GM20431 (cell line): ENCODE measurements at regions not wholly inside any gene's neighbourhood (a gene's known extent, or its start where the extent isn't known, plus 50 kb on each side); places are given as distances from the start of the nearest gene placed in this dataset.
"Not testable (repeated sequence)": the region's sequence is repeated elsewhere in the genome, so short reads cannot be mapped to it uniquely, and the experiment has no call there.

Source experiments
- in situ Hi-C: fragments of 300-500 bp; cut with MseI, MboI; formaldehyde crosslinking; loops from one replicate; pipeline ENCODE4 v1.15.0; 2020; ENCODE audit warnings: low sequenced_read_pairs; ENCODE audit not compliant: unreplicated experiment

DNA sequence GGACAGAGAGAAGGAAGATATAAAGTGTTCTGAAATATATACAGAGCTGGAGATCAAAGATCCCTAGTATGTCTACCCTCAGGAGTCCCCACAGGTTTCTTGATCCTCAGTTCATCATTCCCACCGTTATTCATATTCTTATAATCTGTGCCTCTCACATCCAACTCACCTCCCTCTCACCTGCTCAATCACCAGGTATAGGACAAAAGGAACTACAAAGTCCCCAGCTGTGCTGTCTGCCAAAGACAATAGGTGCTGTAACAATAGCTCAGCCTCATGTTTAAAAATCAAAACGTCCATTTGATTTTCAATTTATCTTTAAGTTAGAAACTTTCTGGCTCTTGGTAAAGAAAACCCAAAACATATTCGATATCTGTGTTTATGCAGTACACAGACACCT lies 121.1 kb upstream of the PKN2 start:
- in situ Hi-C loops = no loop called here

DNA sequence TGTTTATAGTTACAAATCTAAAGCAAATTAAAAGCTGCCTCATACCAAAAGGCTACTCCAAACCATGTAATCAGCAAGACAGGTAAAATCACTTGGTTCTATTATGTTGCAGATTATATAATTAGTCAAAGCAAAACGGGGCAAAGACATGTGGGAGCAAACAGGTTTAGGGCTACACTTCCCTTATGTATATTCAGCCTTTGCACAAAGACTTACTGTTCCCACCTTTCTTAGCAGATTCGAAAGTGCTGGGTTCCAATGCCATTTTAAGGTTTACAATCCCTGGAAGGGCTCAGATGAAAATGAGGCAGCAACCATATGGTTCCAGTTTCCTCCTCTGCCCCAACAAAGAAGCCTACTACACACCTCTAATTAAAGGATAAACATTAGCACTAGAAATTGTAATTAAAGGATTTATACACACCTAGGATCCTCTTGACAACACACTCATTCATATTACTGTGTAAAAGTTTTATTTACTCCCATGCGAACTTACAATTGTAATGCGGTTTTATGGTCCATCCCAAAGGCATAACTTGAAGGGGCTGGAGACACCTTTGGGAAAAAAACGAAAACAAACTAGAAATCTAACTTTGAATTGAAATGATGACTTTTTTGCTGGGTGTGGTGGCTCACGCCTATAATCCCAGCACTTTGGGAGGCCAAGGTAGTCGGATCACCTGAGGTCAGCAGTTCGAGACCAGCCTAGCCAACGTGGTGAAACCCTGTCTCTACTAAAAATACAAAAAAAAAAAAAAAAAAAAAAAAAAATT lies 117.3 kb upstream of the PKN2 start:
- in situ Hi-C loops = no loop called here

DNA sequence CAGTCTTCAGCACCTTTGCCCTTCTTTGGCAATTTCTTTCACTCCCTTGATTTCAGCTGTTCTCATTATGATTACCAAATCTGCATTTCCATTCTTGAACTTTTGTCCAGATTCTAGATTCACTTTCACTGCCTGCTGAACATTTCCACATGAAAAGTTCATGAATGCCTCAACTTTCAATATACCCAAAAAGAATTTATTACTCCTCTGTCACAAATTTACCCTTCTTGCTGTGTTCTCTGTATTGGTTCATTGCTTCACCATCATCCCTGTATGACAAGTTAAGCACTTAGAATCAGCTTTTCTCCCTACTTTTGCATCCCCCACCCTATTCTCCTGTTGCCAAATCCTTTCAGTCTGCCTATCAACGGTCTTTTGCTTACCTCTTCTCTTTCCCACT lies 112.6 kb upstream of the PKN2 start:
- in situ Hi-C loops = no loop called here

DNA sequence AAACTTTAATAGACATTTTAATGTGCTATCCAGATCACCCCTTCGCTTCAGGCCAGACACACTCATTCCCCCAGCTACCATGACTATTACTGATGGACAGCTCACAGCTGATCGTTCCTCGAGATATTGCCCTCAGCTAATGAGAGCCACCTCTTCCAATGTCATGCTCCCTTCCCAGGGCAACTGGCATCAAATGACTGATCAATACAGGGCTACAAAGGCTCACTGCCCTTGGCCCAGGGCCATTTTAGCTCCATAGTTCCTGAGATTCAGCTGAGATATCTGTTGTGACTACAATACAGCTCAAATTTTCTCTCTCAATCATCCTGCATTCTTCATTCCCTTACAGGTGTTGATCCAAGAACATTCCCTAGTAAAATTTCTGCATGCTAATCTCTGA lies 104.5 kb upstream of the PKN2 start:
- in situ Hi-C loops = no loop called here

DNA sequence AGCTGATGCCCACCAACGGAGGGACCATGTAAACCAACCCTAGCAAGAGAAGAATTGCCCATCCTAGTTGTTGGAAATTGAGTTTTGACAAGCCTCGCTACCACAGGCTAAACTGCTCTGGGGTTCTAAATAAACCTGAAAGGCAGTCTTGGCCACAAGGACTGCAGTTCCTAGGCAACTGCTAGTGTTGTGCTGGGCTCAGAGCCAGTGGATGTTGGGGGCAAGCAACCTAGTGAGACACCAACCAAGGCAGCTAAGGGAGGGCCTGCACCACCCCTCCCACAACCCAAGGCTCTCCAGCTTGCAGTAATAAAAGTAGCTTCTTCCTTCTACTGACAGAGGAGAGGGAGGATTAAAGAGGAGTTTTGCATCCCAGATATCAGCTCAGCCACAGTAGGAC lies 102.4 kb upstream of the PKN2 start:
- in situ Hi-C loops = no loop called here

DNA sequence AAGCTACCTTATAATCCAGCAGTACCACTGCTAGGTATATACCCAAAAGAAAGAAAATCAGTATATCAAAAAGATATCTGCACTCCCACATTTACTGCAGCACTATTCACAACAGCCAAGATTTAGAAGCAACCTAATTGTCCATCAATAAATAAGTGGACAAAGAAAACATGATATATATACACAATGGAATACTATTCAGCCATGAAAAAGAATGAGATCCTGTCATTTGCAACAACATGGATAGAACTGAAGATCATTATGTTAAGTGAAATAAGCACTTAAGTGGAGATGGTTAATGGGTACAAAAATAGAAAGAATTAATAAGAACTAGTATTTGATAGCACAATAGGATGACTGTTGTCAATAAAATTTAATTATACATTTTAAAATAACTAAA lies 90.7 kb upstream of the PKN2 start:
- in situ Hi-C loops = no loop called here

DNA sequence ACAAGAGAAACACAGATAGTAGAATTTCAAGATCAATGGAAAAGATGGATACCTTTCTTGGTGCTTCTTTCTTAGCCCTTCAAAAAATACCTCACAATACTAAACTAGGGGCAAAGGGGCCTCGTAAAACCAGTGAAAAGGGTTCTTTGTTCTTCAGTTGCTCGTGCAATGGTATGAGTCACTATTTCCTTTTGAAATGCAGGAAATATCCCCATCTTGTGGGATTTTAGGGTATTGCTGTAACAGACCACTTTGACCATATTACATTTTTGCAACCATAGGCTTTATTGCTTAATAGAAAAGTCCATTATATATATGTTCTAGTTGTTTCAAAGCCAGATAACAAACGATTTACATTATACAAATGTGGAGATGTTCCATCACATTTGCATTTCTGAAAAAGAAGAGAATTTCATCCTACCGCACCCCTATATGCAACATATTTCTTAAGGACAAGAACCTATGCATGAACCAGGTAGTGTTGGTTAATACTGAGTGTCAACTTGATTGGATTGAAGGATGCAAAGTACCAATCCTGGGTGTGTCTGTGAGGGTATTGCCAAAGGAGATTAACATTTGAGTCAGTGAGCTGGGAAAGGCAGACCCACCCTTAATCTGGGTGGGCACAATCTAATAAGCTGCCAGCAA lies 88.6 kb upstream of the PKN2 start:
- in situ Hi-C loops = no loop called here

DNA sequence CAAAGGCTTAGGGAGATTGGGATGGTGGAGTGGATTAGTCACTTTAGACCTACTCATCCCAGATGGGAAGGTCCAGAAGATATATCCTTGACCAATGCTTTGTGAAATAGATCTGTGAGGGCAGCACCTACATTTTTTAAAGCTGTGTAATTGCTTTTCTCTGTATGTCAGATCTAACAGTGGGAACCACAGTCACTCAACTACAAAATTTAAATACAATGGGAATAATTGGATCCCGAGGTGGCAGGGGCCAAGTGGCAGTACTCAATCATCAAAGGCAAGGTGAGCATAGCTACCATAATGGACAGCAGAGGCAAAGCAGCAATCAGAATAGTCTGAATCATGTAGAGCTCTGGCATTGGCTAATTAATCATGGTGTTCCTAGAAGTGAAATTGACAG lies 86.1 kb upstream of the PKN2 start:
- in situ Hi-C loops = not testable (repeated sequence)

DNA sequence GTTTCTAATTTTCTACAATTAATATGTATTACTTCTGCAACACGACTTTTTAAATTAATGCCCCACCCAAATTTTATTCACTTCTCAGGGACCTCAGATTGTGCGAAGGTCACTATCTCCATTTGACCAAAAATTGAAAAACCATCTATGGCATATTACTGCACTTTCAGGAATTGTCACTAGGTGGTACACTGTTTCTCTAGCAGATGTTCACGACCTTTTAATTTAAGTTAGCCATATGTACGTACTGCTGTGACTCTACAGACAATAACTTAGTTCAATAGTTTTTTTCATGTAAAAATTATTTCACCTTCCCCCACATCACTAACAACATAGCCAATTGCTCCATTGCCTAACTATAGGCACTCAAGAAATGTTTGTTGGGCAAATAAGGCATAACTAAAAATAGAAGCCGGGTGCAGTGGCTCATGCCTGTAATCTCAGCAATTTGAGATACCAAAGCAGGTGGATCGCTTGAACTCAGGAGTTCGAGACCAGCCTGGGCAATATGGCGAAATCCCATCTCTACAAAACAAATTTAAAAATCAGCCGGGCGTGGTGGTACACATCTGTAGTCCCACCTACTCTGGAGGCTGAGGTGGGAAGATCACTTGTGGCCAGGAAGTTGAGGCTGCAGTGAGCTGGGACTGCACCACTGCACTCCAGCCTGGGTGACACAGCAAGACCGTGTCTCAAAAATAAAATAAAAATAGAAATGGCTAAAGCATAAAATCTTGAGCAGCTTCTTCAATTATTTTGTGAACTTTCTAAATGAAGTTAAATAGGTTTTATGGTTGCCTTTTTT lies 75.7 kb upstream of the PKN2 start:
- in situ Hi-C loops = no loop called here

DNA sequence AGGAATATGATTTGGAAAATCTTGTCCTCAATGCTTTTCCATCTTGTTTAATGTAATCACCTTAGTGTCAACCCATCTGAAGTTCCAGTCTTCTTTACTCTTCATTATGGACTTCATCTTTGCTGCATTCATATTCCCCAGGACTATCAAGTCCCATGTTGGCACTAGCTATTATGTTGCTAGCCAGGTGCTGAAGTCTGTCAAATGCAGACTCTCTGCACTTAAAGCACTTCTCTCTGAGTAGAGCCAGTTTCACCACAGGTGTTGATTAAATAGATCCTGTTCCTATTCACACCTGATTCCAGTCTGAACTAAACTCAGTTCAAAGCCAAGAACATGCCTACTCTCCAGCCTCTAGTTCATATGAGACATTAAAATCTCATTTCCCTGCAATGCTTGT lies 75.0 kb upstream of the PKN2 start:
- in situ Hi-C loops = no loop called here

DNA sequence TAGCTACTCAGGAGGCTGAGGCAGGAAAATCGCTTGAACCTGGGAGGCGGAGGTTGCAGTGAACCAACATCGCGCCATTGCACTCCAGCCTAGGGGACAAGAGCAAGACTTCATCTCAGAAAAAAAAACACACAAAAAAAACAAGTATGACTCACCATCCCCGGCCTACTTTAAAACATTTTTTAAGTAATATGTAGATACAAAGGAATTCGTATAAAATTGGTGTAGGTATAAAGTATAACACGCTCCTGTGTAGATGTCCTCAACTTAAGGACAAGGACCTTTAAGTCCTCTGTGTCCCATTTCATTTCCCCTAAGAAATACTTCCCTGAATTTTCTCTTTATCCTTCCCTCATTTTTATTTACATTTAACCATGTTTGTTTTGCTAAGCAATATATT lies 73.4 kb upstream of the PKN2 start:
- in situ Hi-C loops = no loop called here

DNA sequence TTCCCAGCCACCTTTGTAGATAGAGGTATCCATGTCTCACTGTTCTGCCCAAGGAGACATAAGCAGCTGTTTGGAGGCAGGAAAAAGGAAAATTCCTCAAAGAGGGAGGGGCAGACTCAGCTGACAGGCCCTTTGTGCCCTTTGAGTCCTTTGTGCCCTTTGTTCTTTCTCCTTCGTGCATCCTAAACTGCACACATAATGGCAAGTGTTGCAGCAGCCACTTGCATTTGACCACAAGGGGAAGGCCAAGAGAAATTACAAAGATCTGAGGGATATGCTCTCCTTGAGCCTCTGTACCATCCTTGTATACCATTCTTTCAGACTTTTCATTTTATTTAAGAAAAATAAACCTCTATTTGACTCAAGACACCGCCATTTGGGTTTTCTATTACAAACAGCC lies 71.8 kb upstream of the PKN2 start:
- in situ Hi-C loops = no loop called here

DNA sequence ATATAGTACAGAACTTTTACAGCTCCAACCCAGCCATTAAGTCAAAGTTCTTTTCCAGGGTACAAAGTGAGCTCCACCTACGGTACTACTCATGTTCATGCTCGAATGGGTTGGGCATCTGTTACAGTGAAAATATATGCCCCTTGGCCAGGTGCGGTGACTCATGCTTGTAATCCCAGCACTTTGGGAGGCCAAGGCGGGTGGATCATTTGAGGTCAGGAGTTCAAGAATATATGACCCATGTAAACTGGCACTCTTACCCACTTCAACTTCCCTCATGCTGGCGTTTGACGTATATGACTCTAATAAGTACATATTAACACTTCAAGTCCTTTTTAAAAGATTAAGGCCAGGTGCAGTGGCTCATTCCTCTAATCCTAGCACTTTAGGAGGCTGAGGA lies 71.3 kb upstream of the PKN2 start:
- in situ Hi-C loops = no loop called here

DNA sequence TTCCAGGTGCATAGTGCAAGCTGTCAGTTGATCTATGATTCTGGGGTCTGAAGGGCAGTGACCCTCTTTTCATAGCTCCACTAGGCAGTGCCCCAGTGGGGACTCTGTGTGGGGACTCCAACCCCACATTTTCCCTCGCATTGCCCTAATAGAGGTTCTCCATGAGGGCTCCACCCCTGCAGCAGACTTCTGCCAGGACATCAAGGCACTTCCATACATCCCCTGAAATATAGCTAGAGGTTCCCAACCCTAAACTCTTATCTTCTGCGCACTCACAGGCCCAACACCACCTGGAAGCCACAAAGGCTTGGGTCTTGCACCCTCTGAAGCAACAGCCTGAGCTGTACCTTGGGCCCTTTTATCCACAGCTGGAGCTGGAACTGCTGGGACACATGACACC lies 65.7 kb upstream of the PKN2 start:
- in situ Hi-C loops = no loop called here

DNA sequence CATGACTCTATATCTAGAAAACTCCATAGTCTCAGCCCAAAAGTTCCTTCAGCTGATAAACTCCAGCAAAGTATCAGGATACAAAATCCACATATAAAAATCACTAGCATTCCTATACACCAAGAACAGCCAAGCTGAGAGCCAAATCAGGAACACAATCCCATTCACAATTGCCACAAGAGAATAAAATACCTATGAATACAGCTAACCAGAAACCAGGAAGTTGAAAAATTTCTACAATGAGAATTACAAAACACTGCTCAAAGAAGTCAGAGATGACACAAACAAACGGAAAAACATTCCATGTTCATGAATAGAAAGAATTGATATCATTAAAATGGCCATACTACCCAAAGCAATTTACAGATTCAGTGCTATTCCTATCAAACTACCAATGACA lies 61.0 kb upstream of the PKN2 start:
- in situ Hi-C loops = not testable (repeated sequence)
